ENCODE measurements at regions not wholly inside any gene's neighbourhood (a gene's known extent, or its start where the extent isn't known, plus 50 kb on each side); places are given as distances from the start of the nearest gene placed in this dataset.

DNA sequence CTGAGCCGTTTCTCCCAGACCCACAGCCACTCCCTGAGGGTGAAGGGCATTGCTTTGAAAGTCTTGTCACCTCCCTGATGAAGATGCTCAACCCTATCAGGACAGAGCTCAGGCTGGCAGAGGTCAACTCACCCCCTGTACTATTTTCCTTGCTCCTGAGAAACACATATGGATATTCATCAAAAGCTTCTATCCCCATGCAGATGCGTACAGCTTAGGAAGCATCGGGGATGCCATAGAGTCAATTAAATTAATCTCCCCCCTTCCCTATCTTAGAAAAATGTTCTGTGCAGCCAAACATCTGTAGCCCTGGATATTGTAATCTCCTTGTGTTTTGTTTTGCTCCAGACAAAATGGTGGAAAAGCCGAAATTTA is 67.2 kb downstream of the EMX2 start:
- intact Hi-C loops (cut with micrococcal nuclease; ENCODE audit: unreplicated experiment): no loop called here

More for the DNA sequence above, 67.2 kb downstream of the EMX2 start:
- in situ Hi-C loops (cut with MboI): no loop called here
- Histone ChIP-seq H3K4me1 (ENCODE audit: control insufficient read depth, insufficient read depth, low read length) (no peaks in the 10 kb centered on the region), H3K79me2 (ENCODE audit: control insufficient read depth, insufficient read depth, low read length) (no peaks in the 10 kb centered on the region), H3K36me3 (ENCODE audit: control insufficient read depth in 2 of 2, insufficient read depth in 2 of 2, low read length in 1 of 2) (no peaks in the 10 kb centered on the region), H3K9ac (ENCODE audit: control insufficient read depth, insufficient read depth, low read length) (no peak overlapping the region), H2AFZ (ENCODE audit: control insufficient read depth, low read depth, low read length) (no peak overlapping the region), H3K9me3 (replicated peaks; ENCODE audit: control insufficient read depth, insufficient read depth, low read length) (no peaks in the 10 kb centered on the region; the same call in 2 of the 3 replicates), H3K4me2 (ENCODE audit: control insufficient read depth, insufficient read depth) (no peak overlapping the region), H4K20me1 (ENCODE audit: control insufficient read depth, insufficient read depth) (no peaks in the 10 kb centered on the region), H3K27me3 (replicated peaks in 1 of 2; ENCODE audit: control insufficient read depth in 2 of 2, insufficient read depth in 2 of 2, low read length in 1 of 2) (peaks cover 2 to 4% of the 10 kb centered on the region in 2 experiments; a peak in 3 of 4 replicates), H3K27ac (ENCODE audit: control insufficient read depth, insufficient read depth) (no peak overlapping the region), H3K4me3 (no peak overlapping the region)
- RAD21 ChIA-PET (ENCODE audit: unreplicated experiment): interaction anchor here (1.1 kb wide), 1 partner anchor 72 kb away, joined by 5 read pairs; no protein-coding TSS in a partner anchor
- DNase-seq (ENCODE audit: low read depth, low spot score): no peak
- BruUV-seq (replicated peaks): no TSS peak
- CTCF ChIA-PET: interaction anchor here (1.2 kb wide), 1 partner anchor 113 kb away, joined by 3 read pairs; no protein-coding TSS in a partner anchor
- SMC1A ChIA-PET (ENCODE audit: uncharacterized antibody, unreplicated experiment): interaction anchor here (0.8 to 1.4 kb wide), 5 partner anchors 12 to 113 kb away, joined by 3 to 5 read pairs (median 3); no protein-coding TSS in a partner anchor
- no peak for FAIRE-seq
- 40% methylated on average over 4 of the region's 4 CpGs for WGBS (ENCODE audit: insufficient coverage, insufficient replicate concordance, low lambda C conversion rate, missing lambda C conversion rate)
- ATAC-seq: no peak
- TF ChIP-seq SP1 (IDR thresholded peaks at IDR 0.05; ENCODE audit: low read depth, low read length) (no peak), SMC3 (IDR thresholded peaks at IDR 0.05; ENCODE audit: borderline replicate concordance, low read length) (no peak), NRF1 (conservative IDR thresholded peaks at IDR 0.05; ENCODE audit: low read depth, low read length) (no peak), WRNIP1 (IDR thresholded peaks at IDR 0.05; ENCODE audit: borderline replicate concordance, low read depth, low read length) (no peak), ZBTB11 (CRISPR knock-in tag; IDR thresholded peaks at IDR 0.05) (no peak), TAF1 (IDR thresholded peaks at IDR 0.05; ENCODE audit: borderline replicate concordance, low read depth, low read length) (no peak), ETV6 (conservative IDR thresholded peaks at IDR 0.05 in 1 of 2, IDR thresholded peaks at IDR 0.05 in 1 of 2; ENCODE audit: borderline replicate concordance in 1 of 2, low read depth in 1 of 2) (no peak), BMI1 (IDR thresholded peaks at IDR 0.05; ENCODE audit: borderline replicate concordance) (no peak), GATAD2B (conservative IDR thresholded peaks at IDR 0.05; ENCODE audit: low read depth) (no peak), MTA2 (IDR thresholded peaks at IDR 0.05; ENCODE audit: low read depth) (no peak), BACH1 (IDR thresholded peaks at IDR 0.05; ENCODE audit: borderline replicate concordance) (no peak)
- TF ChIP-seq, protein P1, sequence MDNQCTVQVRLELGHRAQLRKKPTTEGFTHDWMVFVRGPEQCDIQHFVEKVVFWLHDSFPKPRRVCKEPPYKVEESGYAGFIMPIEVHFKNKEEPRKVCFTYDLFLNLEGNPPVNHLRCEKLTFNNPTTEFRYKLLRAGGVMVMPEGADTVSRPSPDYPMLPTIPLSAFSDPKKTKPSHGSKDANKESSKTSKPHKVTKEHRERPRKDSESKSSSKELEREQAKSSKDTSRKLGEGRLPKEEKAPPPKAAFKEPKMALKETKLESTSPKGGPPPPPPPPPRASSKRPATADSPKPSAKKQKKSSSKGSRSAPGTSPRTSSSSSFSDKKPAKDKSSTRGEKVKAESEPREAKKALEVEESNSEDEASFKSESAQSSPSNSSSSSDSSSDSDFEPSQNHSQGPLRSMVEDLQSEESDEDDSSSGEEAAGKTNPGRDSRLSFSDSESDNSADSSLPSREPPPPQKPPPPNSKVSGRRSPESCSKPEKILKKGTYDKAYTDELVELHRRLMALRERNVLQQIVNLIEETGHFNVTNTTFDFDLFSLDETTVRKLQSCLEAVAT (IDR thresholded peaks at IDR 0.05): no peak
- POLR2A ChIA-PET: no interaction called here

Measured in GM12878 (cell line).